CD8-positive, alpha-beta memory T cell (primary cell): ENCODE measurements at regions not wholly inside any gene's neighbourhood (a gene's known extent, or its start where the extent isn't known, plus 50 kb on each side); places are given as distances from the start of the nearest gene placed in this dataset.

Experiments
- CTCF ChIA-PET: fragments of 350-600 bp; sonication (Branson Sonifier 250); formaldehyde crosslinking; loops from one replicate; lab custom pipeline; 2021; ENCODE audit warnings: antibody characterized with exemption; lab: Charles Lee
- POLR2A ChIA-PET: fragments of 350-600 bp; sonication (Branson Sonifier 250); formaldehyde crosslinking; loops from one replicate; lab custom pipeline; 2021; ENCODE audit warnings: antibody characterized with exemption; lab: Charles Lee
- DNase-seq, 5 donors: peaks; one replicate each; pipeline versions ENCODE4 v3.0.0 to v3.0.0-alpha.2; 2020 to 2022; ENCODE audit warnings: mixed read lengths in 1 of 5
- H3K27ac ChIP-seq: one replicate; pipeline ENCODE4 v1.7.0; 2013; ENCODE audit warnings: low read depth, mild to moderate bottlenecking, low read length, moderate library complexity
- H3K27me3 ChIP-seq: 2 replicates; pipeline ENCODE4 v1.7.0; 2013; ENCODE audit warnings: low read length, mild to moderate bottlenecking; ENCODE audit not compliant: insufficient read depth, poor library complexity, severe bottlenecking
- H3K36me3 ChIP-seq: 2 replicates; pipeline ENCODE4 v1.7.0; 2013; ENCODE audit warnings: mild to moderate bottlenecking, low read length, moderate library complexity; ENCODE audit not compliant: insufficient read depth
- H3K4me1 ChIP-seq: 2 replicates; pipeline ENCODE4 v1.7.0; 2013; ENCODE audit warnings: mild to moderate bottlenecking, low read length, moderate library complexity; ENCODE audit not compliant: insufficient read depth
- H3K4me3 ChIP-seq: 2 replicates; pipeline ENCODE4 v1.7.0; 2013; ENCODE audit warnings: mild to moderate bottlenecking, low read length
- H3K9me3 ChIP-seq: 2 replicates; pipeline ENCODE4 v1.7.0; 2013; ENCODE audit warnings: mild to moderate bottlenecking, low read length
- H3K27ac Mint-ChIP-seq, 8 donors: one replicate each; pipeline ENCODE4 v1.8.0; 2020 to 2021; ENCODE audit warnings: mixed read lengths in 8 of 8, mild to moderate bottlenecking in 6 of 8, inconsistent platforms in 3 of 8, moderate library complexity in 3 of 8
- H3K27me3 Mint-ChIP-seq, 2 donors: one replicate each; pipeline ENCODE4 v1.8.0; 2020 to 2021; ENCODE audit warnings: mixed read lengths in 2 of 2, mild to moderate bottlenecking in 1 of 2, moderate library complexity in 1 of 2
- H3K36me3 Mint-ChIP-seq, 3 donors: one replicate each; pipeline ENCODE4 v1.8.0; 2020 to 2021; ENCODE audit warnings: mixed read lengths in 3 of 3, inconsistent platforms in 1 of 3, mild to moderate bottlenecking in 1 of 3
- H3K4me1 Mint-ChIP-seq, 3 donors: one replicate each; pipeline ENCODE4 v1.8.0; 2020 to 2021; ENCODE audit warnings: mixed read lengths in 3 of 3, inconsistent platforms in 1 of 3, mild to moderate bottlenecking in 1 of 3
- H3K4me3 Mint-ChIP-seq, 7 donors: one replicate each; pipeline ENCODE4 v1.8.0; 2020 to 2021; ENCODE audit warnings: mixed read lengths in 7 of 7, mild to moderate bottlenecking in 6 of 7, moderate library complexity in 4 of 7, inconsistent platforms in 2 of 7
- H3K9me3 Mint-ChIP-seq, 5 donors: one replicate each; pipeline ENCODE4 v1.8.0; 2020 to 2022; ENCODE audit warnings: mixed read lengths in 5 of 5, mild to moderate bottlenecking in 3 of 5, moderate library complexity in 2 of 5, inconsistent platforms in 1 of 5

DNA sequence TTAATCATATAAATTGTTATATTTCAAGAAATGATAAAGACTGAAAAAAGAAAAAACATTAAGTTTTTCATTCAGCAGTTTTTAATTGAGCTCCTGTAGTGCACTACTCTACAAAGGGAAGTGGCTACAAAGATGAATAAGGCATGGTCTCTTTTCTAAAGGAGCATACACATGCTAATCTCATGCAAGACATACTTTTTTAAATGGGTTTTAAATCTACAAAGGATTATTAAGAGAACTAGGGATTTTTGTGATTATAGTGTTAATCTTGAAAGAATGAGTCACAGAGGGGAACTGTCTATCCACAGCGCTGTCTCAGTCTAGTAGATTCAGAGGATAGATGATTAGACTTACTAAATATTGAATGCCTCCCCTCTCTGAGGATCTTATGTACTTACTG is 1722.2 kb downstream of the RPA4 start:
- H3K4me3 Mint-ChIP-seq: no peak overlapping the region
- POLR2A ChIA-PET: no interaction called here
- peaks cover 0 to 4% of the 10 kb centered on the region in 2 donors for H3K27me3 Mint-ChIP-seq

DNA sequence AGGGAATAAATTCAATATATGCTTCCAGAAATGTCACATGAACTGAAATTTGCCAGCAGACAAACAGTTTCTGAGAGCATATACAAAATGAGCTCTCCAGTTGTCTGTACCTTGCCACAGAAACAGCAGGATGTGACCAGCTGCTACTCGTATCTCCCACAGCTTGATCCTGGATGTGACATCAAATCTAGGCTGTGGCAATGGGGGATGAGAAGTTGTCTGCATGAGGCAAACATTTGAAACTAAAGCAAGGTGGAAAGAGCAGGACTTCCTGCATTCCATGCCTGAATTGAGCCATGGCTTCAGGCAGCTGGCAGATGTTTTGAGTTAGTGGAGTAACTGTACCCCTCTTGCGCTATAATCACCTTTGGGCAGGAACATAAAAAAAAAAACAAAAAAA is 1724.0 kb downstream of the RPA4 start:
- no peaks in the 10 kb centered on the region for H3K4me1 ChIP-seq
- no peak overlapping the region for H3K27ac ChIP-seq
- Mint-ChIP-seq H3K27me3 (peaks cover 0 to 2% of the 10 kb centered on the region in 2 donors), H3K9me3 (no peaks in the 10 kb centered on the region), H3K4me3 (no peak overlapping the region), H3K4me1 (no peaks in the 10 kb centered on the region), H3K27ac (no peak overlapping the region), H3K36me3 (no peaks in the 10 kb centered on the region)
- POLR2A ChIA-PET: no interaction called here
- CTCF ChIA-PET: no interaction called here
- no peak overlapping the region for H3K4me3 ChIP-seq
- H3K36me3 ChIP-seq: no peaks in the 10 kb centered on the region
- DNase-seq: no peak
- H3K9me3 ChIP-seq: no peaks in the 10 kb centered on the region
- no peaks in the 10 kb centered on the region for H3K27me3 ChIP-seq

More for the DNA sequence above, 1722.2 kb downstream of the RPA4 start:
- Mint-ChIP-seq H3K36me3 (no peaks in the 10 kb centered on the region), H3K27ac (no peak overlapping the region), H3K9me3 (no peaks in the 10 kb centered on the region), H3K4me1 (no peaks in the 10 kb centered on the region)
- no peaks in the 10 kb centered on the region for H3K9me3 ChIP-seq
- CTCF ChIA-PET: no interaction called here
- H3K27me3 ChIP-seq: no peaks in the 10 kb centered on the region
- H3K27ac ChIP-seq: no peak overlapping the region
- no peaks in the 10 kb centered on the region for H3K36me3 ChIP-seq
- no peak overlapping the region for H3K4me3 ChIP-seq
- H3K4me1 ChIP-seq: no peaks in the 10 kb centered on the region
- no peak for DNase-seq

- ChIA-PET POLR2A (no interaction called here), CTCF (no interaction called here)
- no peak for DNase-seq
- Histone ChIP-seq H3K4me1 (no peaks in the 10 kb centered on the region), H3K9me3 (no peaks in the 10 kb centered on the region), H3K27ac (no peak overlapping the region), H3K36me3 (no peaks in the 10 kb centered on the region), H3K27me3 (no peaks in the 10 kb centered on the region), H3K4me3 (no peak overlapping the region)
- no peaks in the 10 kb centered on the region for H3K36me3 Mint-ChIP-seq
- no peaks in the 10 kb centered on the region for H3K4me1 Mint-ChIP-seq
- H3K27ac Mint-ChIP-seq: no peak overlapping the region
- H3K27me3 Mint-ChIP-seq: peaks cover 0 to 1% of the 10 kb centered on the region in 2 donors
- no peak overlapping the region for H3K4me3 Mint-ChIP-seq
- peaks cover 0 to 2% (median 0%) of the 10 kb centered on the region in 5 donors for H3K9me3 Mint-ChIP-seq
Observed at GRCh38 chrX:98627645-98628044, 1743.9 kb downstream of the RPA4 start.

- no peaks in the 10 kb centered on the region for H3K27me3 ChIP-seq
- no peak for DNase-seq
- H3K4me1 ChIP-seq: no peaks in the 10 kb centered on the region
- H3K27ac Mint-ChIP-seq: no peak overlapping the region
- no peaks in the 10 kb centered on the region for H3K9me3 ChIP-seq
- no peaks in the 10 kb centered on the region for H3K36me3 ChIP-seq
- POLR2A ChIA-PET: no interaction called here
- no peaks in the 10 kb centered on the region for H3K36me3 Mint-ChIP-seq
- H3K4me1 Mint-ChIP-seq: no peaks in the 10 kb centered on the region
- H3K9me3 Mint-ChIP-seq: peaks cover 0 to 3% (median 0%) of the 10 kb centered on the region in 5 donors
- H3K27ac ChIP-seq: no peak overlapping the region
- H3K27me3 Mint-ChIP-seq: peaks cover 0 to 2% of the 10 kb centered on the region in 2 donors
- CTCF ChIA-PET: no interaction called here
- no peak overlapping the region for H3K4me3 Mint-ChIP-seq
- no peak overlapping the region for H3K4me3 ChIP-seq
Observed at GRCh38 chrX:98637451-98637850, 1753.7 kb downstream of the RPA4 start.

DNA sequence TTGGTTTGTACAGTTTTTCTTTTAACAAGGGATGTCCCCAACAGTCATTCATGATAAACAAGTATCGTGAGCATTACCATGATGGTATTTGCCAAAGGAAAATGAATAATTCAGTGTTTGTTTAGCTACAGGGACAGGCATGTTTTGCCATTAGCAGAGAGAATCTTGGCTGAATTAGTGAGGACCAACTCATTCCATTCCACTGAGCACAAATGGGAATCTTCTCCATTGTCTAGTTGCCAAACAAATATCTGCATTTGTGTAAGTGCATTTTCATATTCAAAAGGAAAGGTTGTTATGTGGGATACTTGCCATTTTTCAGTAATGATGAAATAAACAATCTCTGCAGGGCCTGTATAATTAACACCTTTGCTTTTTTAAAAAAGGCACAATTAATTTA is 1762.6 kb downstream of the RPA4 start:
- Mint-ChIP-seq H3K27ac (no peak overlapping the region), H3K4me1 (no peaks in the 10 kb centered on the region), H3K27me3 (peaks cover 0 to 3% of the 10 kb centered on the region in 2 donors), H3K36me3 (no peaks in the 10 kb centered on the region), H3K9me3 (no peaks in the 10 kb centered on the region), H3K4me3 (no peak overlapping the region)
- CTCF ChIA-PET: no interaction called here
- Histone ChIP-seq H3K4me1 (no peaks in the 10 kb centered on the region), H3K4me3 (no peak overlapping the region), H3K36me3 (no peaks in the 10 kb centered on the region), H3K27ac (no peak overlapping the region), H3K9me3 (no peaks in the 10 kb centered on the region), H3K27me3 (no peaks in the 10 kb centered on the region)
- POLR2A ChIA-PET: no interaction called here
- DNase-seq: no peak

DNA sequence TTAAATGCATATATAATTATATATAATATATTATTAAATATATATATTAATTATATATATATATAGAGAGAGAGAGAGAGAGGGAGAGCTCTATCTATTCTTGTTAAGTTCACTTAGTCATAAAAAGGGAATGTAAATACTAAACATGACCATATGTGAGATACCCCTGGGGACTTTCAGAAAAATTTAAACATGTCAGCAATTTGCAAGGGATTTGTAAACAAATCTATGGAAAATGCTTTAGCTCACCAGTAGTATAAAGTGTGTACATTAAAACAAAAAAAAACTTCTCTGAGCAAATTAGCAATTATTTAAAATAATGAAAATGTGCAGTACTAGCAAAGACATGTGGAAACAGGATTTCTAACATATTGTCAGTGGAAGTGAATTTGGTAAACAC is 1755.5 kb downstream of the PCDH19 start:
- CTCF ChIA-PET: no interaction called here
- H3K4me3 Mint-ChIP-seq: no peak overlapping the region
- H3K27ac ChIP-seq: no peak overlapping the region
- H3K4me1 Mint-ChIP-seq: no peaks in the 10 kb centered on the region
- H3K9me3 ChIP-seq: no peaks in the 10 kb centered on the region
- peaks cover 0 to 2% of the 10 kb centered on the region in 2 donors for H3K27me3 Mint-ChIP-seq
- H3K27ac Mint-ChIP-seq: no peak overlapping the region
- no peak for DNase-seq
- H3K4me3 ChIP-seq: no peak overlapping the region
- H3K36me3 ChIP-seq: no peaks in the 10 kb centered on the region
- H3K27me3 ChIP-seq: no peaks in the 10 kb centered on the region
- no peaks in the 10 kb centered on the region for H3K4me1 ChIP-seq
- no peaks in the 10 kb centered on the region for H3K36me3 Mint-ChIP-seq
- H3K9me3 Mint-ChIP-seq: peaks cover 0 to 8% (median 0%) of the 10 kb centered on the region in 5 donors
- POLR2A ChIA-PET: no interaction called here
